ENCODE measurements at regions not wholly inside any gene's neighbourhood (a gene's known extent, or its start where the extent isn't known, plus 50 kb on each side); places are given as distances from the start of the nearest gene placed in this dataset.
"Not testable (repeated sequence)": the region's sequence is repeated elsewhere in the genome, so short reads cannot be mapped to it uniquely, and the experiment has no call there.

- FAIRE-seq; H3K36me3 ChIP-seq (ENCODE audit: control insufficient read depth, insufficient read depth, low read length); H3K27me3 ChIP-seq (ENCODE audit: control insufficient read depth, insufficient read depth, low read length); DNase-seq (ENCODE audit: low read depth); H3K4me3 ChIP-seq (ENCODE audit: low read depth, low read length): not testable (repeated sequence)
These were observed 130.5 kb upstream of the VOPP1 start for GRCh38 chr7:55702831-55703230.

GRCh38 chr7:55699450-55699842 is 127.1 kb upstream of the VOPP1 start:
- H3K36me3 ChIP-seq (ENCODE audit: control insufficient read depth, insufficient read depth, low read length); DNase-seq (ENCODE audit: low read depth); FAIRE-seq; H3K4me3 ChIP-seq (ENCODE audit: low read depth, low read length); H3K27me3 ChIP-seq (ENCODE audit: control insufficient read depth, insufficient read depth, low read length): not testable (repeated sequence)

- FAIRE-seq: peak; percentile 99
- DNase-seq (ENCODE audit: low read depth): peak; percentile 98
- not testable (repeated sequence) for H3K4me3 ChIP-seq (ENCODE audit: low read depth, low read length); H3K36me3 ChIP-seq (ENCODE audit: control insufficient read depth, insufficient read depth, low read length); H3K27me3 ChIP-seq (ENCODE audit: control insufficient read depth, insufficient read depth, low read length)
These were observed 126.5 kb upstream of the VOPP1 start for GRCh38 chr7:55698607-55699449.

- not testable (repeated sequence) for H3K27me3 ChIP-seq (ENCODE audit: control insufficient read depth, insufficient read depth, low read length); FAIRE-seq; H3K36me3 ChIP-seq (ENCODE audit: control insufficient read depth, insufficient read depth, low read length); H3K4me3 ChIP-seq (ENCODE audit: low read depth, low read length)
- DNase-seq (ENCODE audit: low read depth): peak; percentile 7
These were observed 123.8 kb upstream of the VOPP1 start for GRCh38 chr7:55695893-55696701.

- H3K36me3 ChIP-seq (ENCODE audit: control insufficient read depth, insufficient read depth, low read length); H3K27me3 ChIP-seq (ENCODE audit: control insufficient read depth, insufficient read depth, low read length); H3K4me3 ChIP-seq (ENCODE audit: low read depth, low read length): not testable (repeated sequence)
- FAIRE-seq: peak; percentile 99
- peak; percentile 95 for DNase-seq (ENCODE audit: low read depth)
These were observed 122.2 kb upstream of the VOPP1 start for GRCh38 chr7:55694484-55694883.

GRCh38 chr7:55688684-55689681 is 116.7 kb upstream of the VOPP1 start:
- peak overlapping the region; percentile 24 for H3K4me3 ChIP-seq (ENCODE audit: low read depth, low read length)
- DNase-seq (ENCODE audit: low read depth) (peak; percentile 90), FAIRE-seq (peak; percentile 99)

GRCh38 chr7:55688261-55688660 is 116.0 kb upstream of the VOPP1 start:
- FAIRE-seq; H3K27me3 ChIP-seq (ENCODE audit: control insufficient read depth, insufficient read depth, low read length); H3K4me3 ChIP-seq (ENCODE audit: low read depth, low read length); DNase-seq (ENCODE audit: low read depth); H3K36me3 ChIP-seq (ENCODE audit: control insufficient read depth, insufficient read depth, low read length): not testable (repeated sequence)

More at GRCh38 chr7:55688684-55689681, 116.7 kb upstream of the VOPP1 start:
- H3K36me3 ChIP-seq (ENCODE audit: control insufficient read depth, insufficient read depth, low read length); H3K27me3 ChIP-seq (ENCODE audit: control insufficient read depth, insufficient read depth, low read length): not testable (repeated sequence)

GRCh38 chr7:55687252-55687651 is 115.0 kb upstream of the VOPP1 start:
- FAIRE-seq; H3K36me3 ChIP-seq (ENCODE audit: control insufficient read depth, insufficient read depth, low read length); H3K4me3 ChIP-seq (ENCODE audit: low read depth, low read length); DNase-seq (ENCODE audit: low read depth); H3K27me3 ChIP-seq (ENCODE audit: control insufficient read depth, insufficient read depth, low read length): not testable (repeated sequence)

GRCh38 chr7:55686771-55687170 is 114.5 kb upstream of the VOPP1 start:
- not testable (repeated sequence) for H3K27me3 ChIP-seq (ENCODE audit: control insufficient read depth, insufficient read depth, low read length); H3K36me3 ChIP-seq (ENCODE audit: control insufficient read depth, insufficient read depth, low read length); DNase-seq (ENCODE audit: low read depth)

GRCh38 chr7:55683501-55683900 is 111.2 kb upstream of the VOPP1 start:
- H3K36me3 ChIP-seq (ENCODE audit: control insufficient read depth, insufficient read depth, low read length); H3K27me3 ChIP-seq (ENCODE audit: control insufficient read depth, insufficient read depth, low read length); DNase-seq (ENCODE audit: low read depth); FAIRE-seq; H3K4me3 ChIP-seq (ENCODE audit: low read depth, low read length): not testable (repeated sequence)

More at GRCh38 chr7:55686771-55687170, 114.5 kb upstream of the VOPP1 start:
- not testable (repeated sequence) for H3K4me3 ChIP-seq (ENCODE audit: low read depth, low read length); FAIRE-seq

- H3K4me3 ChIP-seq (ENCODE audit: low read depth, low read length); H3K27me3 ChIP-seq (ENCODE audit: control insufficient read depth, insufficient read depth, low read length); FAIRE-seq; DNase-seq (ENCODE audit: low read depth); H3K36me3 ChIP-seq (ENCODE audit: control insufficient read depth, insufficient read depth, low read length): not testable (repeated sequence)
These were observed 103.3 kb upstream of the VOPP1 start for GRCh38 chr7:55675589-55675988.

GRCh38 chr7:55673525-55673924 is 101.2 kb upstream of the VOPP1 start:
- not testable (repeated sequence) for FAIRE-seq

GRCh38 chr7:55672084-55672483 is 99.8 kb upstream of the VOPP1 start:
- peak; percentile 40 for DNase-seq (ENCODE audit: low read depth)
- not testable (repeated sequence) for FAIRE-seq; H3K27me3 ChIP-seq (ENCODE audit: control insufficient read depth, insufficient read depth, low read length); H3K4me3 ChIP-seq (ENCODE audit: low read depth, low read length); H3K36me3 ChIP-seq (ENCODE audit: control insufficient read depth, insufficient read depth, low read length)

More at GRCh38 chr7:55673525-55673924, 101.2 kb upstream of the VOPP1 start:
- H3K36me3 ChIP-seq (ENCODE audit: control insufficient read depth, insufficient read depth, low read length); DNase-seq (ENCODE audit: low read depth); H3K27me3 ChIP-seq (ENCODE audit: control insufficient read depth, insufficient read depth, low read length); H3K4me3 ChIP-seq (ENCODE audit: low read depth, low read length): not testable (repeated sequence)

Data from bronchial epithelial cell (primary cell).